ENCODE measurements at regions not wholly inside any gene's neighbourhood (a gene's known extent, or its start where the extent isn't known, plus 50 kb on each side); places are given as distances from the start of the nearest gene placed in this dataset.

DNA sequence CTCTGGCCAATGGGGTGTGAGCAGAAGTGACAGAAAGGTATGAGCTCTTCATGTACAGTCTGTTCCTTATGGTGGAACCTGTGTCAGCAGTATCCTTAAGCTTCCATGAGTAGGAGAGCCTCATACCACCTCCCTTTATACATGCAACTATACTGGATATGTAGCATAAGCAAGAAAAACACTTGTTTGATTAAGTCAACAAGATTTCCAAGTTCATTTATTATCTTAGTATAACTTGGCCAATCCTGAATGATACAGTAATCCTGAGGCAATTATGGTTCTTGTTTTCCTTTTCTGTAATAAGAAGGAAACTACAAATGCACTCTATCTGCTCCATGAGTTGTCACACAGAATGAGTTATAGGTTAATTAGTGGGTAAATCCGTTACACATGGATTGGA lies 409.6 kb upstream of the ID4 start:
- Histone ChIP-seq H3K4me3 (ENCODE audit: extremely low read depth in 1 of 4, insufficient read depth in 2 of 4, low read depth in 3 of 4, low read length in 4 of 4) (no peak overlapping the region), H2BK20ac (ENCODE audit: low read length) (no peak overlapping the region), H2AFZ (ENCODE audit: low read length) (no peak overlapping the region), H4K5ac (ENCODE audit: insufficient read length, low read depth, low read length) (no peak overlapping the region), H4K8ac (ENCODE audit: extremely low read depth, insufficient read depth, low read length) (no peak overlapping the region), H3K4me1 (replicated peaks in 1 of 4; ENCODE audit: control insufficient read depth in 3 of 4, insufficient read depth in 4 of 4, low read length in 3 of 4) (no peaks in the 10 kb centered on the region), H3K79me1 (ENCODE audit: low read depth, low read length) (no peaks in the 10 kb centered on the region), H3K36me3 (ENCODE audit: control insufficient read depth in 2 of 4, insufficient read depth in 4 of 4, low read length in 3 of 4) (no peaks in the 10 kb centered on the region), H3K4me2 (ENCODE audit: insufficient read depth in 1 of 2, low read depth in 2 of 2, low read length in 2 of 2) (no peak overlapping the region), H3K27ac (ENCODE audit: low read depth, low read length) (no peak overlapping the region), H2BK15ac (ENCODE audit: low read length) (no peak overlapping the region), H2BK12ac (ENCODE audit: low read depth, low read length) (no peak overlapping the region), H3K23ac (ENCODE audit: insufficient read length) (no peak overlapping the region), H3K23me2 (ENCODE audit: low read depth, low read length) (no peaks in the 10 kb centered on the region), H3K27me3 (replicated peaks in 1 of 4; ENCODE audit: control insufficient read depth in 3 of 4, extremely low read depth in 1 of 4, insufficient read depth in 3 of 4, low read length in 3 of 4) (no peaks in the 10 kb centered on the region), H3K14ac (ENCODE audit: insufficient read length) (no peak overlapping the region), H3K9ac (replicated peaks in 1 of 4; ENCODE audit: extremely low read depth in 1 of 4, low read depth in 3 of 4, low read length in 3 of 4) (no peak overlapping the region), H3K9me3 (ENCODE audit: insufficient read depth in 2 of 2, low read depth in 1 of 2, low read length in 1 of 2) (no peaks in the 10 kb centered on the region), H3K18ac (ENCODE audit: extremely low read depth, low read length) (no peak overlapping the region), H4K20me1 (replicated peaks in 1 of 2; ENCODE audit: control insufficient read depth in 1 of 2, insufficient read depth in 2 of 2, low read length in 2 of 2) (no peaks in the 10 kb centered on the region), H2AK5ac (ENCODE audit: low read depth, low read length) (no peak overlapping the region), H4K91ac (replicated peaks; ENCODE audit: insufficient read length, low read length) (no peak overlapping the region), H3K4ac (replicated peaks; ENCODE audit: insufficient read length, low read depth, low read length) (no peak overlapping the region), H3K79me2 (ENCODE audit: control insufficient read depth in 1 of 2, insufficient read depth in 2 of 2, low read length in 2 of 2) (no peaks in the 10 kb centered on the region), H2BK120ac (replicated peaks; ENCODE audit: low read depth, low read length) (no peak overlapping the region), H3K56ac (replicated peaks; ENCODE audit: insufficient read length, low read depth, low read length) (no peak overlapping the region), H2BK5ac (ENCODE audit: low read depth, low read length) (no peak overlapping the region)
- TF ChIP-seq TAF1 (IDR thresholded peaks at IDR 0.05; ENCODE audit: low read depth, low read length) (no peak), ZNF274 (IDR thresholded peaks at IDR 0.05; ENCODE audit: borderline replicate concordance, extremely low read depth, low read length) (no peak), CHD1 (IDR thresholded peaks at IDR 0.05; ENCODE audit: low read depth, low read length) (no peak), SP1 (IDR thresholded peaks at IDR 0.05; ENCODE audit: low read depth, low read length) (no peak), KDM5A (IDR thresholded peaks at IDR 0.05; ENCODE audit: low read length) (no peak), BRCA1 (IDR thresholded peaks at IDR 0.05; ENCODE audit: low read depth, low read length) (no peak), EP300 (IDR thresholded peaks at IDR 0.05; ENCODE audit: borderline replicate concordance in 1 of 2, low read depth in 2 of 2, low read length in 2 of 2) (no peak), SRF (IDR thresholded peaks at IDR 0.05; ENCODE audit: low read depth, low read length) (no peak), SAP30 (IDR thresholded peaks at IDR 0.05; ENCODE audit: insufficient read depth, insufficient replicate concordance, low read length) (no peak), CBX5 (IDR thresholded peaks at IDR 0.05; ENCODE audit: low read depth, low read length) (no peak), TCF12 (IDR thresholded peaks at IDR 0.05; ENCODE audit: low read depth, low read length) (no peak), PHF8 (conservative IDR thresholded peaks at IDR 0.05; ENCODE audit: low read depth, low read length) (no peak), NANOG (IDR thresholded peaks at IDR 0.05; ENCODE audit: insufficient read depth, low read depth, low read length, poor library complexity, severe bottlenecking) (no peak), SUZ12 (IDR thresholded peaks at IDR 0.05; ENCODE audit: low read length) (no peak), CTBP2 (IDR thresholded peaks at IDR 0.05; ENCODE audit: borderline replicate concordance, insufficient read depth, insufficient read length, low read length) (no peak), POU5F1 (IDR thresholded peaks at IDR 0.05; ENCODE audit: low read depth, low read length) (no peak)
- ChIA-PET POLR2A (ENCODE audit: partially characterized antibody) (no interaction called here), CTCF (ENCODE audit: partially characterized antibody) (no interaction called here)
- 84% methylated on average over 1 of the region's 1 CpG; no CpG with 5 or more reads in 1 of the 2 experiments for WGBS, 2 experiments (ENCODE audit: extremely low coverage in 1 of 2, insufficient coverage in 1 of 2, insufficient read length in 1 of 2, insufficient replicate concordance in 2 of 2, low coverage in 1 of 2, low lambda C conversion rate in 2 of 2, missing lambda C conversion rate in 1 of 2)
- no peak for FAIRE-seq
- DNase-seq (ENCODE audit: low read depth in 1 of 2, low spot score in 2 of 2) = no peak

Data from H1 (cell line).